IMR-90 (cell line): ENCODE measurements at regions not wholly inside any gene's neighbourhood (a gene's known extent, or its start where the extent isn't known, plus 50 kb on each side); places are given as distances from the start of the nearest gene placed in this dataset.

ENCODE experiments used
- CEBPB ChIP-seq: IDR thresholded peaks from 2 replicates; pipeline ENCODE4 v1.6.1; 2012; ENCODE audit warnings: low read depth, low read length, improper control_type of control experiment
- FOS ChIP-seq: fragments of 150-350 bp; IDR thresholded peaks from 2 replicates; pipeline ENCODE4 v1.6.1; 2016; ENCODE audit warnings: low read depth, low read length
- MAFK ChIP-seq: IDR thresholded peaks from 2 replicates; pipeline ENCODE4 v1.6.1; 2012; ENCODE audit warnings: low read depth, low read length, improper control_type of control experiment
- MXI1 ChIP-seq: IDR thresholded peaks from 2 replicates; pipeline ENCODE4 v1.6.1; 2012; ENCODE audit warnings: low read depth, mild to moderate bottlenecking, low read length, moderate library complexity, borderline replicate concordance
- NFE2L2 ChIP-seq: fragments of 150-350 bp; IDR thresholded peaks from 2 replicates; pipeline ENCODE4 v1.6.1; 2016; ENCODE audit warnings: low read depth, mild to moderate bottlenecking, low read length
- POLR2A ChIP-seq: IDR thresholded peaks from 2 replicates; pipeline ENCODE4 v1.6.1; 2012; ENCODE audit warnings: mild to moderate bottlenecking, low read depth, low read length
- RCOR1 ChIP-seq: IDR thresholded peaks from 2 replicates; pipeline ENCODE4 v1.6.1; 2012; ENCODE audit warnings: mild to moderate bottlenecking, low read length, improper control_type of control experiment; ENCODE audit not compliant: insufficient replicate concordance
- SMC3 ChIP-seq: fragments of 150-350 bp; IDR thresholded peaks from 2 replicates; pipeline ENCODE4 v1.6.1; 2016; ENCODE audit warnings: low read depth, mild to moderate bottlenecking, antibody characterized with exemption, low read length, moderate library complexity
- TF ChIP-seq, protein P1 (sequence below): conservative IDR thresholded peaks from 2 replicates; pipeline ENCODE4 v1.5.1; 2012; ENCODE audit warnings: mild to moderate bottlenecking, low read depth, low read length, improper control_type of control experiment
- TF ChIP-seq, protein P2 (sequence below): fragments of 150-350 bp; IDR thresholded peaks from 2 replicates; pipeline ENCODE4 v1.6.1; 2017; ENCODE audit warnings: mild to moderate bottlenecking, antibody characterized with exemption, low read length, low read depth

DNA sequence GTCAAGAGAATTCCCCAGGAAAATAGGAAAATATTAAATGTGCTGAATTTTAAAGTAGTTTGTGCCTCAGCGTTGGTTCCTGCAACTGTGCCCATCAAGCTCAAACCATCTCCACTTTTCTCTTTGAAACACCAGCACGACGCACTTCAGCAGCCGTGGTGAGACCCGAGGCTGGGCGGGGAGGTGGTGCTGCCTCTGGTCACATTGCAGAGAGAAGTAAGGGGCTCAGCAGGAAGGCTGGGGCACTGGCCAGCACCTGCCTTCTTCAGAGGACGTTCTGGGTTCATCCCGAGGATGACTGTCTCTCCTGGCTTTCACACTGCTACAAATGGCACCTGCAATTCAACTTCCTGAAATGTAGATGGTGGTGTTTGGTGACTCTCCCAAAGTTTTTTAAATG, 323.7 kb upstream of the SALL3 start:
- TF ChIP-seq, protein P1, sequence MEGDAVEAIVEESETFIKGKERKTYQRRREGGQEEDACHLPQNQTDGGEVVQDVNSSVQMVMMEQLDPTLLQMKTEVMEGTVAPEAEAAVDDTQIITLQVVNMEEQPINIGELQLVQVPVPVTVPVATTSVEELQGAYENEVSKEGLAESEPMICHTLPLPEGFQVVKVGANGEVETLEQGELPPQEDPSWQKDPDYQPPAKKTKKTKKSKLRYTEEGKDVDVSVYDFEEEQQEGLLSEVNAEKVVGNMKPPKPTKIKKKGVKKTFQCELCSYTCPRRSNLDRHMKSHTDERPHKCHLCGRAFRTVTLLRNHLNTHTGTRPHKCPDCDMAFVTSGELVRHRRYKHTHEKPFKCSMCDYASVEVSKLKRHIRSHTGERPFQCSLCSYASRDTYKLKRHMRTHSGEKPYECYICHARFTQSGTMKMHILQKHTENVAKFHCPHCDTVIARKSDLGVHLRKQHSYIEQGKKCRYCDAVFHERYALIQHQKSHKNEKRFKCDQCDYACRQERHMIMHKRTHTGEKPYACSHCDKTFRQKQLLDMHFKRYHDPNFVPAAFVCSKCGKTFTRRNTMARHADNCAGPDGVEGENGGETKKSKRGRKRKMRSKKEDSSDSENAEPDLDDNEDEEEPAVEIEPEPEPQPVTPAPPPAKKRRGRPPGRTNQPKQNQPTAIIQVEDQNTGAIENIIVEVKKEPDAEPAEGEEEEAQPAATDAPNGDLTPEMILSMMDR: no peak
- no peak for TF ChIP-seq POLR2A
- no peak for TF ChIP-seq NFE2L2
- no peak for TF ChIP-seq MAFK
- no peak for TF ChIP-seq SMC3
- TF ChIP-seq MXI1: no peak
- TF ChIP-seq FOS: no peak
- no peak for TF ChIP-seq RCOR1
- TF ChIP-seq, protein P2, sequence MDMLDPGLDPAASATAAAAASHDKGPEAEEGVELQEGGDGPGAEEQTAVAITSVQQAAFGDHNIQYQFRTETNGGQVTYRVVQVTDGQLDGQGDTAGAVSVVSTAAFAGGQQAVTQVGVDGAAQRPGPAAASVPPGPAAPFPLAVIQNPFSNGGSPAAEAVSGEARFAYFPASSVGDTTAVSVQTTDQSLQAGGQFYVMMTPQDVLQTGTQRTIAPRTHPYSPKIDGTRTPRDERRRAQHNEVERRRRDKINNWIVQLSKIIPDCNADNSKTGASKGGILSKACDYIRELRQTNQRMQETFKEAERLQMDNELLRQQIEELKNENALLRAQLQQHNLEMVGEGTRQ: no peak
- TF ChIP-seq CEBPB: no peak
